Right cardiac atrium (tissue), 5 donors: ENCODE measurements at regions not wholly inside any gene's neighbourhood (a gene's known extent, or its start where the extent isn't known, plus 50 kb on each side); places are given as distances from the start of the nearest gene placed in this dataset.
"Not testable (repeated sequence)": the region's sequence is repeated elsewhere in the genome, so short reads cannot be mapped to it uniquely, and the experiment has no call there.

Experiments
- ATAC-seq, 2 donors: fragments of 200-7000 bp; cut with Tn5 transposase; one replicate each; pipeline versions ENCODE4 v1.8.0 to v1.9.1; 2020; ENCODE audit warnings: moderate library complexity in 2 of 2, mild to moderate bottlenecking in 1 of 2
- DNase-seq, 3 donors: peaks; one replicate each; pipeline ENCODE4 v3.0.0-alpha.2; 2020
- H3K27ac ChIP-seq: one replicate; pipeline ENCODE4 v1.5.1; 2013; ENCODE audit warnings: mild to moderate bottlenecking, low read length, control low read depth, moderate library complexity
- H3K27me3 ChIP-seq: one replicate; pipeline ENCODE4 v1.6.1; 2013; ENCODE audit not compliant: control insufficient read depth, insufficient read depth
- H3K4me1 ChIP-seq: one replicate; pipeline ENCODE4 v1.6.1; 2013; ENCODE audit warnings: low read length; ENCODE audit not compliant: control insufficient read depth, insufficient read depth
- H3K4me3 ChIP-seq: one replicate; pipeline ENCODE4 v1.5.1; 2013; ENCODE audit warnings: low read length, control low read depth
- H3K9me3 ChIP-seq: one replicate; pipeline ENCODE4 v1.6.1; 2013; ENCODE audit warnings: low read length; ENCODE audit not compliant: control insufficient read depth
- WGBS: extraction: QIAGEN DNeasy Blood & Tissue Kit; methylation state at CpG from one replicate; pipeline ENCODE4 v1.1.7; 2013; 5-methylcytosine and 5-hydroxymethylcytosine counted together
- intact Hi-C, 4 donors: fragments of 100-400 bp; cut with DNase I; formaldehyde crosslinking; loops; one replicate each; pipeline versions ENCODE4 v1.11.0 to v1.14.0; 2022 to 2023
- donor health status: healthy with polysubstance abuse.
- donor health status: DM: no; HTN: yes; CAD: no.
- donor health status: DM: no; HTN: no; CAD: no.
- donor health status: DM: no; HTN: yes; CAD: no; lungs with severe emphysema.
- donor health status: DM: yes; HTN: yes; CAD: no.

GRCh38 chr20:25859649-25860530 is 163.2 kb upstream of the ZNF337 start:
- Histone ChIP-seq H3K4me1 (no peaks in the 10 kb centered on the region), H3K4me3 (no peak overlapping the region), H3K27me3 (no peaks in the 10 kb centered on the region), H3K27ac (no peak overlapping the region), H3K9me3 (no peaks in the 10 kb centered on the region)
- ATAC-seq = peak; percentile 71 to 72
- intact Hi-C loops = no loop called here
- WGBS = 16% methylated on average over 51 of the region's 51 CpGs
- peak; percentile 86 to 93 (median 93) for DNase-seq

GRCh38 chr20:25858495-25859425 is 162.1 kb upstream of the ZNF337 start:
- ATAC-seq (no peak), DNase-seq (peak in 1 of 3 donors; percentile 40)
- Histone ChIP-seq H3K9me3 (no peaks in the 10 kb centered on the region), H3K4me3 (peak overlapping the region; percentile 31), H3K27me3 (no peaks in the 10 kb centered on the region), H3K27ac (no peak overlapping the region), H3K4me1 (peaks cover 2% of the 10 kb centered on the region)
- intact Hi-C loops = no loop called here
- WGBS = 52% methylated on average over 37 of the region's 37 CpGs

- H3K4me1 ChIP-seq = not testable (repeated sequence)
Observed at GRCh38 chr20:25857091-25857788, 160.6 kb upstream of the ZNF337 start.

GRCh38 chr20:25856256-25856884 is 159.7 kb upstream of the ZNF337 start:
- WGBS = 93% methylated on average over 21 of the region's 21 CpGs
- Histone ChIP-seq H3K27me3 (no peaks in the 10 kb centered on the region), H3K4me1 (peaks cover 2% of the 10 kb centered on the region), H3K4me3 (no peak overlapping the region), H3K27ac (no peak overlapping the region), H3K9me3 (no peaks in the 10 kb centered on the region)
- DNase-seq = peak in 1 of 3 donors; percentile 19
- intact Hi-C loops = no loop called here
- no peak for ATAC-seq

More at GRCh38 chr20:25857091-25857788, 160.6 kb upstream of the ZNF337 start:
- DNase-seq = peak in 1 of 3 donors; percentile 30
- H3K27ac ChIP-seq, H3K9me3 ChIP-seq, H3K4me3 ChIP-seq, H3K27me3 ChIP-seq, intact Hi-C loops, ATAC-seq: not testable (repeated sequence)
- 88% methylated on average over 28 of the region's 28 CpGs for WGBS

- H3K4me1 ChIP-seq, DNase-seq, H3K9me3 ChIP-seq, H3K27me3 ChIP-seq, H3K4me3 ChIP-seq, H3K27ac ChIP-seq, intact Hi-C loops, ATAC-seq: not testable (repeated sequence)
- 94% methylated on average over 23 of the region's 23 CpGs for WGBS
Observed at GRCh38 chr20:25855451-25856156, 159.0 kb upstream of the ZNF337 start.

GRCh38 chr20:25854666-25855065 is 158.0 kb upstream of the ZNF337 start:
- H3K4me3 ChIP-seq, DNase-seq, H3K9me3 ChIP-seq, ATAC-seq, H3K27me3 ChIP-seq, H3K27ac ChIP-seq, intact Hi-C loops, H3K4me1 ChIP-seq: not testable (repeated sequence)
- 93% methylated on average over 11 of the region's 11 CpGs for whole genome bisulfite sequencing

- intact Hi-C loops, H3K27me3 ChIP-seq, H3K4me1 ChIP-seq, H3K9me3 ChIP-seq: not testable (repeated sequence)
- DNase-seq (peak; percentile 94 to 96 (median 94)), ATAC-seq (peak; percentile 90 to 91)
- WGBS = 5% methylated on average over 55 of the region's 55 CpGs
- peak overlapping the region; percentile 80 for H3K4me3 ChIP-seq
- peak overlapping the region; percentile 85 for H3K27ac ChIP-seq
Observed at GRCh38 chr20:25853718-25854388, 157.2 kb upstream of the ZNF337 start.

- H3K9me3 ChIP-seq, intact Hi-C loops, H3K4me1 ChIP-seq, H3K27me3 ChIP-seq, ATAC-seq: not testable (repeated sequence)
- peak in 1 of 3 donors; percentile 33 for DNase-seq
- Histone ChIP-seq H3K27ac (peak overlapping the region; percentile 85), H3K4me3 (peak overlapping the region; percentile 80)
- WGBS = 49% methylated on average over 31 of the region's 31 CpGs
Observed at GRCh38 chr20:25852968-25853717, 156.5 kb upstream of the ZNF337 start.

GRCh38 chr20:25850133-25850532 is 153.5 kb upstream of the ZNF337 start:
- H3K27ac ChIP-seq, intact Hi-C loops, H3K4me1 ChIP-seq, H3K27me3 ChIP-seq, H3K9me3 ChIP-seq, ATAC-seq, H3K4me3 ChIP-seq: not testable (repeated sequence)
- DNase-seq = peak in 2 of 3 donors; percentile 12 to 16
- WGBS = 57% methylated on average over 4 of the region's 4 CpGs
